Trophoblast cell (in vitro differentiated cells and primary cell): ENCODE measurements at regions not wholly inside any gene's neighbourhood (a gene's known extent, or its start where the extent isn't known, plus 50 kb on each side); places are given as distances from the start of the nearest gene placed in this dataset.

Source experiments
- DNase-seq, 2 donors: peaks; one replicate each; pipeline ENCODE4 v3.0.0-alpha.2; 2016
- H2AFZ ChIP-seq: 2 replicates; pipeline ENCODE4 v1.6.1; 2013; ENCODE audit warnings: low read length, moderate library complexity, mild to moderate bottlenecking; ENCODE audit not compliant: insufficient read depth, poor library complexity
- H2AK5ac ChIP-seq: 2 replicates; pipeline ENCODE4 v1.6.1; 2013; ENCODE audit warnings: mild to moderate bottlenecking, low read length
- H2BK120ac ChIP-seq: 2 replicates; pipeline ENCODE4 v1.6.1; 2013; ENCODE audit warnings: low read length, mild to moderate bottlenecking, moderate library complexity; ENCODE audit not compliant: insufficient read depth, poor library complexity
- H2BK12ac ChIP-seq: 2 replicates; pipeline ENCODE4 v1.6.1; 2013; ENCODE audit warnings: mild to moderate bottlenecking, low read length, moderate library complexity
- H2BK5ac ChIP-seq: 2 replicates; pipeline ENCODE4 v1.6.1; 2013; ENCODE audit warnings: low read length, low read depth, moderate library complexity, mild to moderate bottlenecking; ENCODE audit not compliant: poor library complexity
- H3K14ac ChIP-seq: 2 replicates; pipeline ENCODE4 v1.6.1; 2013; ENCODE audit warnings: mild to moderate bottlenecking, low read length
- H3K18ac ChIP-seq: 2 replicates; pipeline ENCODE4 v1.6.1; 2013; ENCODE audit warnings: mild to moderate bottlenecking, low read length
- H3K23ac ChIP-seq: 2 replicates; pipeline ENCODE4 v1.6.1; 2013; ENCODE audit warnings: low read length
- H3K27ac ChIP-seq: 2 replicates; pipeline ENCODE4 v1.5.1; 2013; ENCODE audit warnings: low read depth, mild to moderate bottlenecking, inconsistent platforms, low read length, moderate library complexity
- H3K27me3 ChIP-seq: 2 replicates; pipeline ENCODE4 v1.6.1; 2013; ENCODE audit warnings: inconsistent platforms, mild to moderate bottlenecking, low read length, moderate library complexity; ENCODE audit not compliant: insufficient read depth
- H3K36me3 ChIP-seq, 2 experiments: 1 replicate in 1 of 2; 2 replicates in 1 of 2; pipeline ENCODE4 v1.6.1; 2013; ENCODE audit warnings: low read length in 2 of 2, mild to moderate bottlenecking in 2 of 2, moderate library complexity in 1 of 2; ENCODE audit not compliant: insufficient read depth in 2 of 2, control insufficient read depth in 1 of 2
- H3K4ac ChIP-seq: 2 replicates; pipeline ENCODE4 v1.6.1; 2013; ENCODE audit warnings: low read depth, mild to moderate bottlenecking, low read length, moderate library complexity
- H3K4me1 ChIP-seq, 2 experiments: 1 replicate in 1 of 2; 2 replicates in 1 of 2; pipeline ENCODE4 v1.6.1; 2013; ENCODE audit warnings: low read length in 2 of 2, mild to moderate bottlenecking in 2 of 2, moderate library complexity in 1 of 2; ENCODE audit not compliant: insufficient read depth in 2 of 2, control insufficient read depth in 1 of 2
- H3K4me2 ChIP-seq: 2 replicates; pipeline ENCODE4 v1.6.1; 2013; ENCODE audit warnings: inconsistent platforms, mild to moderate bottlenecking, low read length, moderate library complexity
- H3K4me3 ChIP-seq: 2 replicates; pipeline ENCODE4 v1.5.1; 2013; ENCODE audit warnings: mild to moderate bottlenecking, low read depth, low read length, inconsistent platforms
- H3K79me1 ChIP-seq: one replicate; pipeline ENCODE4 v1.6.1; 2013; ENCODE audit warnings: low read length
- H3K79me2 ChIP-seq: 2 replicates; pipeline ENCODE4 v1.6.1; 2013; ENCODE audit warnings: low read length, mild to moderate bottlenecking; ENCODE audit not compliant: control insufficient read depth, insufficient read depth, poor library complexity
- H3K9ac ChIP-seq: 2 replicates; pipeline ENCODE4 v1.6.1; 2013; ENCODE audit warnings: mild to moderate bottlenecking, low read length
- H3K9me3 ChIP-seq: 2 replicates; pipeline ENCODE4 v1.6.1; 2013; ENCODE audit warnings: low read depth, mild to moderate bottlenecking, control low read depth, inconsistent platforms, low read length; ENCODE audit not compliant: insufficient read depth
- H4K12ac ChIP-seq: 2 replicates; pipeline ENCODE4 v1.6.1; 2013; ENCODE audit warnings: low read depth, mild to moderate bottlenecking, low read length, moderate library complexity
- H4K8ac ChIP-seq: 2 replicates; pipeline ENCODE4 v1.6.1; 2013; ENCODE audit warnings: low read depth, mild to moderate bottlenecking, low read length, moderate library complexity
- H4K91ac ChIP-seq: one replicate; pipeline ENCODE4 v1.6.1; 2013; ENCODE audit warnings: low read depth, mild to moderate bottlenecking, low read length, moderate library complexity
- WGBS: extraction: QIAGEN DNeasy Blood & Tissue Kit; methylation state at CpG from one replicate; pipeline ENCODE4 v1.1.7; 2013; ENCODE audit warnings: missing lambda C conversion rate; ENCODE audit not compliant: insufficient read length, insufficient coverage; ENCODE audit errors: extremely low coverage; 5-methylcytosine and 5-hydroxymethylcytosine counted together

DNA sequence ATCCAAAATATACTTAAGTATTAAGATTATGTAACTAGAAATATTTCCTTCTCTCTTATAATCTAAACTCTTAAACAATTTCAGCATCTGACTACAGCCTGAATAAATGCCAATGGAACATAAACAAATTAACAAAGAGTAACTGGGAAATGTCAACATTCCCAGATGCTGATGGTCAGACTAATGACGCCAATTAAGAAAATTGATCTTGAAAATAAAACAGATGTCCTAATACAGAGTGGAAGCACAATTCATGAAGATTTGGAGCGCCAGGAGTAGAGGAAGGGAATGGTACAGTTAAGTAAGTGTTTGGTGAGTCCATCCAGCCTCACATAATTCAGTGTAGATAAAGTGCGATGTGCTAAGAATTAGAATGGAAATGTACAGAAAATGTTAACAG is 203.7 kb upstream of the NWD2 start:
- H3K4me3 ChIP-seq: no peak overlapping the region
- H2BK120ac ChIP-seq: no peak overlapping the region
- no peak overlapping the region for H3K23ac ChIP-seq
- H3K27me3 ChIP-seq: no peaks in the 10 kb centered on the region
- H3K18ac ChIP-seq: no peak overlapping the region
- H3K4me2 ChIP-seq: no peak overlapping the region
- no peak overlapping the region for H3K4ac ChIP-seq
- no peak overlapping the region for H4K8ac ChIP-seq
- no peak overlapping the region for H2BK12ac ChIP-seq
- H2BK5ac ChIP-seq: no peak overlapping the region
- no peaks in the 10 kb centered on the region for H3K36me3 ChIP-seq
- H4K91ac ChIP-seq: no peak overlapping the region
- H3K79me2 ChIP-seq: no peaks in the 10 kb centered on the region
- no peak overlapping the region for H3K27ac ChIP-seq
- no peak overlapping the region for H2AK5ac ChIP-seq
- no peaks in the 10 kb centered on the region for H3K9me3 ChIP-seq
- no peaks in the 10 kb centered on the region for H3K79me1 ChIP-seq
- H3K4me1 ChIP-seq: no peaks in the 10 kb centered on the region
- H2AFZ ChIP-seq: no peak overlapping the region
- no peak overlapping the region for H3K14ac ChIP-seq
- no peak overlapping the region for H4K12ac ChIP-seq
- no peak for DNase-seq
- no CpG with 5 or more reads among the region's 3 CpGs for WGBS
- no peak overlapping the region for H3K9ac ChIP-seq

DNA sequence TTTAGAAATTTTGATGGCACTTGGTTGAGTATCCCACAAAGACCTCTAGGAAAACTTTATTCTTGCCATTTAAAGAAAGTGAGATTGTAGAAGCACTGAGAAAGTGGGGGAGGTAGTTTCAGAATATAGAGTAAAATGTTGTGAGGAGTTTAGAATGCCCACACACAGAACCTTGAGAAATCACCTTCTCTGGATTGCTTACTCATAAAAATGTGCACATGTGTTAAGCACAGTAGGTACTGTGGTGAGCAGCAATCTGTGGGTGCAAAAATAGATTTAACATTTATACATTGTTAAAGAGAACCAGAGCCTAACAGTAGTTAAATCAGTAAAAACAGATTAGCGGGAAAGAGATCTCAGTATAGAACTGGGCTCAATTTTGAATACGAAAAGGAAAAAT is 201.2 kb upstream of the NWD2 start:
- no peak overlapping the region for H2BK120ac ChIP-seq
- no peak overlapping the region for H2AK5ac ChIP-seq
- H3K4ac ChIP-seq: no peak overlapping the region
- no peaks in the 10 kb centered on the region for H3K79me2 ChIP-seq
- H3K18ac ChIP-seq: no peak overlapping the region
- H4K91ac ChIP-seq: no peak overlapping the region
- no peak overlapping the region for H4K8ac ChIP-seq
- H3K4me3 ChIP-seq: no peak overlapping the region
- no peak overlapping the region for H3K9ac ChIP-seq
- H4K12ac ChIP-seq: no peak overlapping the region
- no peak overlapping the region for H3K14ac ChIP-seq
- H3K4me1 ChIP-seq: no peaks in the 10 kb centered on the region
- H3K79me1 ChIP-seq: no peaks in the 10 kb centered on the region
- H3K9me3 ChIP-seq: no peaks in the 10 kb centered on the region
- WGBS: no CpG with 5 or more reads among the region's 2 CpGs
- H2AFZ ChIP-seq: no peak overlapping the region
- no peak for DNase-seq
- H3K27me3 ChIP-seq: no peaks in the 10 kb centered on the region
- H2BK5ac ChIP-seq: no peak overlapping the region
- H3K36me3 ChIP-seq: no peaks in the 10 kb centered on the region
- H3K4me2 ChIP-seq: no peak overlapping the region
- no peak overlapping the region for H3K23ac ChIP-seq
- no peak overlapping the region for H2BK12ac ChIP-seq
- H3K27ac ChIP-seq: no peak overlapping the region

DNA sequence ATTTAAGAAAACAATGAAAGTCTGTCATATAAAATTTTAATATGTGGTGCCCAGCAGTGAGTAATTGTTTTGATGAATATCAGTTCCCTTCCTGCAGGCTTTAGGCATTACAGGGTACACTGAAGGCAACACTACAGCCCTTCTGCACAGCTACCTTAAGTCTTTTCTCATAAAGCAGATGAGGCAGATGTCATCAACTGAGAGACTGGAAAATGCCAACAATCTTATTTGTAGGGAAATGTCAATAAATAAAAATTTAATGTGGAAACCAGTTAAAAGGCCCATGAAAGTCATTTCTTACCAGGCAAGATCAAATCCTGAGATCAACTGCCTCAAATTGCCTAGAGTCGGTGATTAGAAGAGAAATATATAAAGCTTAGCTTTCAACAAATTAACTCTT is 193.4 kb upstream of the NWD2 start:
- Histone ChIP-seq H4K91ac (no peak overlapping the region), H2AFZ (no peak overlapping the region), H3K4me3 (no peak overlapping the region), H3K23ac (no peak overlapping the region), H3K14ac (no peak overlapping the region), H4K8ac (no peak overlapping the region), H3K36me3 (no peaks in the 10 kb centered on the region), H3K79me2 (no peaks in the 10 kb centered on the region), H4K12ac (no peak overlapping the region), H3K9ac (no peak overlapping the region), H3K4ac (no peak overlapping the region), H3K79me1 (no peaks in the 10 kb centered on the region), H2BK120ac (no peak overlapping the region), H2BK5ac (no peak overlapping the region), H3K4me2 (no peak overlapping the region), H2BK12ac (no peak overlapping the region), H2AK5ac (no peak overlapping the region), H3K27me3 (no peaks in the 10 kb centered on the region), H3K27ac (no peak overlapping the region), H3K9me3 (no peaks in the 10 kb centered on the region), H3K4me1 (no peaks in the 10 kb centered on the region), H3K18ac (no peak overlapping the region)
- no peak for DNase-seq
- WGBS: no CpG with 5 or more reads among the region's 1 CpG

DNA sequence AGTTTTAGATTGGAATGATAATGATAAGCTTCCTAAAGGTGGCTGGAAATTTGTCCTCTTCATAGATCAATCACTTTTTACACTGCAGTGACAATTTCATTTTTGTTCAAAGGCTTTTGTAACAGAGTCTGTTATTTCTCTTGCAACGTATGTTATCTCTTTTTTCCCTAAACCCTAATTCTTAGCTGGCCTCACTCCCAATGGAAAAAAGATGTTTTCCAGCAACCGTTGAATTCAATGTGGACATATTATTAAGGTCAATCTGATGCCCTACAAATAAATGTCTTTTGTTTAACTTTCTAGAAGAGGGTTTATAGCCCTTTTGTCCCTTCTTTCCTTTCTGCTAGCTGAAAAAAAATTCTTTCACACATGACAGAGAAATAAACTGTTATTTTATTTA is 192.7 kb upstream of the NWD2 start:
- Histone ChIP-seq H2AK5ac (no peak overlapping the region), H3K27me3 (no peaks in the 10 kb centered on the region), H3K27ac (no peak overlapping the region), H2BK5ac (no peak overlapping the region), H3K9ac (no peak overlapping the region), H3K4me1 (no peaks in the 10 kb centered on the region), H3K4ac (no peak overlapping the region), H3K79me1 (no peaks in the 10 kb centered on the region), H3K18ac (no peak overlapping the region), H3K14ac (no peak overlapping the region), H3K9me3 (no peaks in the 10 kb centered on the region), H4K12ac (no peak overlapping the region), H3K79me2 (no peaks in the 10 kb centered on the region), H2BK120ac (no peak overlapping the region), H2BK12ac (no peak overlapping the region), H2AFZ (no peak overlapping the region), H3K23ac (no peak overlapping the region), H4K8ac (no peak overlapping the region), H3K36me3 (no peaks in the 10 kb centered on the region), H3K4me3 (no peak overlapping the region), H4K91ac (no peak overlapping the region), H3K4me2 (no peak overlapping the region)
- DNase-seq: no peak
- WGBS: no CpG with 5 or more reads among the region's 2 CpGs
